ENCODE measurements at regions not wholly inside any gene's neighbourhood (a gene's known extent, or its start where the extent isn't known, plus 50 kb on each side); places are given as distances from the start of the nearest gene placed in this dataset.

- H3K27me3 ChIP-seq (ENCODE audit: insufficient read depth, low read depth), result no peaks in the 10 kb centered on the region
- BruUV-seq (replicated peaks), result no TSS peak
- intact Hi-C loops (cut with micrococcal nuclease; ENCODE audit: unreplicated experiment), result no loop called here
- CTCF ChIA-PET, result no interaction called here
- no peaks in the 10 kb centered on the region for H3K79me2 ChIP-seq (ENCODE audit: low read depth)
- no peaks in the 10 kb centered on the region for H3F3A ChIP-seq (ENCODE audit: insufficient read depth, low read depth)
- TF ChIP-seq EZH2 (IDR thresholded peaks at IDR 0.05; ENCODE audit: low read depth) (no peak), CTCF (conservative IDR thresholded peaks at IDR 0.05) (no peak)
- H2AFZ ChIP-seq, result no peak overlapping the region
- POLR2A ChIA-PET (ENCODE audit: unreplicated experiment), result no interaction called here
- H3K4me3 ChIP-seq, result no peak overlapping the region
- DNase-seq, result no peak
- no peaks in the 10 kb centered on the region; the same call in 1 of the 2 replicates for H3K9me2 ChIP-seq (ENCODE audit: insufficient read depth)
- H3K4me1 ChIP-seq (replicated peaks; ENCODE audit: insufficient read depth), result no peaks in the 10 kb centered on the region
- H4K20me1 ChIP-seq (ENCODE audit: insufficient read depth), result no peaks in the 10 kb centered on the region
- no peaks in the 10 kb centered on the region for H3K9me3 ChIP-seq (ENCODE audit: insufficient read depth, low read depth)
- no peak overlapping the region for H3K4me2 ChIP-seq
- no peaks in the 10 kb centered on the region for H3K36me3 ChIP-seq (ENCODE audit: low read depth)
- no peak overlapping the region for H3K27ac ChIP-seq
These were observed 76.6 kb upstream of the NAV3 start for GRCh38 chr12:77754086-77754485.

GRCh38 chr12:77751939-77752338 lies 78.8 kb upstream of the NAV3 start:
- H3K27ac ChIP-seq, result no peak overlapping the region
- H3K4me3 ChIP-seq, result no peak overlapping the region
- no TSS peak for BruUV-seq (replicated peaks)
- no peak for DNase-seq
- H2AFZ ChIP-seq, result no peak overlapping the region
- no peaks in the 10 kb centered on the region for H3K27me3 ChIP-seq (ENCODE audit: insufficient read depth, low read depth)
- CTCF ChIA-PET, result no interaction called here
- no peaks in the 10 kb centered on the region for H3K36me3 ChIP-seq (ENCODE audit: low read depth)
- H3K79me2 ChIP-seq (ENCODE audit: low read depth), result no peaks in the 10 kb centered on the region
- no peaks in the 10 kb centered on the region for H3K4me1 ChIP-seq (replicated peaks; ENCODE audit: insufficient read depth)
- intact Hi-C loops (cut with micrococcal nuclease; ENCODE audit: unreplicated experiment), result no loop called here
- TF ChIP-seq EZH2 (IDR thresholded peaks at IDR 0.05; ENCODE audit: low read depth) (no peak), CTCF (conservative IDR thresholded peaks at IDR 0.05) (no peak)
- no peaks in the 10 kb centered on the region; the same call in 1 of the 2 replicates for H3K9me2 ChIP-seq (ENCODE audit: insufficient read depth)
- no peaks in the 10 kb centered on the region for H3F3A ChIP-seq (ENCODE audit: insufficient read depth, low read depth)
- H3K9me3 ChIP-seq (ENCODE audit: insufficient read depth, low read depth), result no peaks in the 10 kb centered on the region
- no peaks in the 10 kb centered on the region for H4K20me1 ChIP-seq (ENCODE audit: insufficient read depth)
- POLR2A ChIA-PET (ENCODE audit: unreplicated experiment), result no interaction called here
- no peak overlapping the region for H3K4me2 ChIP-seq

- TF ChIP-seq CTCF (conservative IDR thresholded peaks at IDR 0.05), result no peak
- no peak for TF ChIP-seq EZH2 (IDR thresholded peaks at IDR 0.05; ENCODE audit: low read depth)
- BruUV-seq (replicated peaks), result no TSS peak
- H3K36me3 ChIP-seq (ENCODE audit: low read depth), result no peaks in the 10 kb centered on the region
- H3K9me2 ChIP-seq (ENCODE audit: insufficient read depth), result no peaks in the 10 kb centered on the region; the same call in 1 of the 2 replicates
- no peaks in the 10 kb centered on the region for H3K9me3 ChIP-seq (ENCODE audit: insufficient read depth, low read depth)
- H3K4me2 ChIP-seq, result no peak overlapping the region
- no peaks in the 10 kb centered on the region for H3K79me2 ChIP-seq (ENCODE audit: low read depth)
- H3K27ac ChIP-seq, result no peak overlapping the region
- no peak overlapping the region for H2AFZ ChIP-seq
- H4K20me1 ChIP-seq (ENCODE audit: insufficient read depth), result no peaks in the 10 kb centered on the region
- ChIA-PET POLR2A (ENCODE audit: unreplicated experiment) (no interaction called here), CTCF (no interaction called here)
- H3F3A ChIP-seq (ENCODE audit: insufficient read depth, low read depth), result no peaks in the 10 kb centered on the region
- H3K4me3 ChIP-seq, result no peak overlapping the region
- H3K4me1 ChIP-seq (replicated peaks; ENCODE audit: insufficient read depth), result no peaks in the 10 kb centered on the region
- no peaks in the 10 kb centered on the region for H3K27me3 ChIP-seq (ENCODE audit: insufficient read depth, low read depth)
- intact Hi-C loops (cut with micrococcal nuclease; ENCODE audit: unreplicated experiment), result no loop called here
- DNase-seq, result no peak
These were observed 84.6 kb upstream of the NAV3 start for GRCh38 chr12:77746096-77746495.
